Esophagus squamous epithelium (tissue), 5 donors: ENCODE measurements at regions not wholly inside any gene's neighbourhood (a gene's known extent, or its start where the extent isn't known, plus 50 kb on each side); places are given as distances from the start of the nearest gene placed in this dataset.

Experiments used
- DNase-seq: peaks from one replicate; lab custom pipeline; 2025; lab: John Stamatoyannopoulos, UW
- H3K27ac ChIP-seq, 4 donors: fragments of 200-600 bp; sonication (generic); one replicate each; pipeline ENCODE4 v1.5.1; 2016 to 2019; ENCODE audit warnings: mild to moderate bottlenecking in 1 of 4
- H3K27me3 ChIP-seq, 4 donors: fragments of 200-600 bp; sonication (generic); 1 replicate in 3 of 4; 2 replicates in 1 of 4; pipeline versions ENCODE4 v1.5.1 to v1.6.0; 2017 to 2021; ENCODE audit warnings: antibody characterized with exemption in 1 of 4
- H3K36me3 ChIP-seq, 3 donors: fragments of 200-600 bp; sonication (generic); one replicate each; pipeline ENCODE4 v1.5.1; 2016 to 2019
- H3K4me1 ChIP-seq, 3 donors: fragments of 200-600 bp; sonication (generic); one replicate each; pipeline ENCODE4 v1.5.1; 2017 to 2019
- H3K4me3 ChIP-seq, 4 donors: fragments of 200-600 bp; sonication (generic); 1 replicate in 3 of 4; 2 replicates in 1 of 4; pipeline ENCODE4 v1.5.1; 2016 to 2019; ENCODE audit warnings: mild to moderate bottlenecking in 2 of 4, moderate library complexity in 1 of 4
- H3K9me3 ChIP-seq, 3 donors: fragments of 200-600 bp; sonication (generic); one replicate each; pipeline ENCODE4 v1.5.1; 2016 to 2019
- CTCF ChIP-seq, 6 experiments: fragments of 450-650 bp in 4 of 6; fragments of 200-600 bp in 2 of 6; sonication (generic) in 2 of 6; IDR thresholded peaks; one replicate each; pipeline ENCODE4 v1.5.1; 2016 to 2019; ENCODE audit warnings: antibody characterized with exemption in 6 of 6, mild to moderate bottlenecking in 4 of 6, moderate library complexity in 4 of 6
- POLR2A ChIP-seq, 4 donors: fragments of 450-650 bp; IDR thresholded peaks; one replicate each; pipeline ENCODE4 v1.6.1; 2017; ENCODE audit warnings: antibody characterized with exemption in 4 of 4, mild to moderate bottlenecking in 4 of 4, moderate library complexity in 3 of 4
- WGBS, 2 donors: methylation state at CpG; one replicate each; pipeline ENCODE4 v1.1.5; 2018; 5-methylcytosine and 5-hydroxymethylcytosine counted together
- intact Hi-C: fragments of 100-400 bp; cut with DNase I; formaldehyde crosslinking; loops from one replicate; pipeline ENCODE4 v1.15.0; 2022
- donor health status: DM: yes; HTN: yes; CAD: no.

- Histone ChIP-seq H3K4me1 (peaks cover 0 to 37% (median 15%) of the 10 kb centered on the region in 3 donors), H3K27me3 (no peaks in the 10 kb centered on the region), H3K4me3 (no peak overlapping the region), H3K36me3 (no peaks in the 10 kb centered on the region), H3K9me3 (no peaks in the 10 kb centered on the region), H3K27ac (no peak overlapping the region)
- WGBS, 2 donors: no CpG with 5 or more reads among the region's 31 CpGs
- intact Hi-C loops: no loop called here
- TF ChIP-seq CTCF (IDR thresholded peaks at IDR 0.05) (no peak), POLR2A (IDR thresholded peaks at IDR 0.05) (no peak)
- DNase-seq: no peak
Measured at GRCh38 chr12:91923864-91924263, 221.8 kb downstream of the BTG1 start.

- no peak for DNase-seq
- Histone ChIP-seq H3K27ac (peak overlapping the region in 3 of 4 donors; percentile 6 to 58 (median 7)), H3K27me3 (no peaks in the 10 kb centered on the region), H3K4me3 (no peak overlapping the region), H3K4me1 (peaks cover 0 to 37% (median 15%) of the 10 kb centered on the region in 3 donors), H3K36me3 (no peaks in the 10 kb centered on the region), H3K9me3 (no peaks in the 10 kb centered on the region)
- intact Hi-C loops: no loop called here
- TF ChIP-seq CTCF (IDR thresholded peaks at IDR 0.05) (no peak), POLR2A (IDR thresholded peaks at IDR 0.05) (no peak)
- 80 to 91% methylated on average over 6 of the region's 6 CpGs for WGBS, 2 donors
Measured at GRCh38 chr12:91922674-91923073, 223.0 kb downstream of the BTG1 start.

- TF ChIP-seq POLR2A (IDR thresholded peaks at IDR 0.05) (no peak), CTCF (IDR thresholded peaks at IDR 0.05) (no peak)
- H3K36me3 ChIP-seq: no peaks in the 10 kb centered on the region
- WGBS, 2 donors: 7 to 17% methylated on average over 1 of the region's 1 CpG
- no peaks in the 10 kb centered on the region for H3K27me3 ChIP-seq
- H3K9me3 ChIP-seq: no peaks in the 10 kb centered on the region
- H3K4me3 ChIP-seq: no peak overlapping the region
- no peak for DNase-seq
- intact Hi-C loops: no loop called here
- peaks cover 0 to 35% (median 15%) of the 10 kb centered on the region in 3 donors for H3K4me1 ChIP-seq
- H3K27ac ChIP-seq: peak overlapping the region in 3 of 4 donors; percentile 6 to 58 (median 7)
Measured at GRCh38 chr12:91922139-91922538, 223.5 kb downstream of the BTG1 start.

GRCh38 chr12:91921555-91921954 lies 224.1 kb downstream of the BTG1 start:
- peaks cover 0 to 29% (median 10%) of the 10 kb centered on the region in 3 donors for H3K4me1 ChIP-seq
- no peaks in the 10 kb centered on the region for H3K9me3 ChIP-seq
- no peaks in the 10 kb centered on the region for H3K36me3 ChIP-seq
- WGBS, 2 donors: 84 to 89% methylated on average over 2 of the region's 2 CpGs
- H3K27ac ChIP-seq: peak overlapping the region in 3 of 4 donors; percentile 5 to 12 (median 9)
- intact Hi-C loops: no loop called here
- no peaks in the 10 kb centered on the region for H3K27me3 ChIP-seq
- DNase-seq: no peak
- TF ChIP-seq CTCF (IDR thresholded peaks at IDR 0.05): no peak
- TF ChIP-seq POLR2A (IDR thresholded peaks at IDR 0.05): no peak
- H3K4me3 ChIP-seq: no peak overlapping the region

- Histone ChIP-seq H3K27ac (no peak overlapping the region), H3K27me3 (no peaks in the 10 kb centered on the region), H3K9me3 (no peaks in the 10 kb centered on the region), H3K4me1 (peaks cover 0 to 25% (median 6%) of the 10 kb centered on the region in 3 donors), H3K36me3 (no peaks in the 10 kb centered on the region), H3K4me3 (no peak overlapping the region)
- TF ChIP-seq POLR2A (IDR thresholded peaks at IDR 0.05) (no peak), CTCF (IDR thresholded peaks at IDR 0.05) (no peak)
- intact Hi-C loops: no loop called here
- 88 to 100% methylated on average over 2 of the region's 2 CpGs for WGBS, 2 donors
- DNase-seq: no peak
Measured at GRCh38 chr12:91920741-91921140, 224.9 kb downstream of the BTG1 start.
